ENCODE measurements at regions not wholly inside any gene's neighbourhood (a gene's known extent, or its start where the extent isn't known, plus 50 kb on each side); places are given as distances from the start of the nearest gene placed in this dataset.

DNA sequence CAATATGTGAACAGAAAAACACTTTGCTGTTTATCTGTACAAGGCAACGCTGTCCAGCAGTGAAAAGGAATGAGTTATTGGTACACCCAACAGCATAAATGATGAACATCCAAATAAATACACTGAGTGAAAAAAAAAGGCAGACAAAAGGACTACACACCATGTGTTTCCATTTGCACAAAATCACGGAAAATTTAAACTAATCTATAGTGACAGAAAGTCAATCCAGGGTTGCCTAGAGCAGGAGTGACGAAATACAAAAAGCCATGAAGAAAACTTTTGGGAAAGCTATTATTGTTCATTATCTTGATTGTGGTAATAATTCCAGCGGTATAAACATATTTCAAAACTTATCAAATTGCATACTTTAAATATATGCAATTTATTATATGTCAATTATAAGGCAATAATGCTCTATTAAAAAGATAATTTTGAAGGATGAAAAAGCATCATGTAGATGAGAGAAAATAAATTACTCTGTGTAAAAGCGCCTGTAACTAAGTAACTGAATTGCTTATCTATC lies 578.0 kb upstream of the TMEM132C start:
- Histone ChIP-seq H3K23ac (ENCODE audit: insufficient read length, low read depth, low read length) (no peak overlapping the region), H2BK5ac (ENCODE audit: insufficient read length, low read length) (no peak overlapping the region), H3K56ac (ENCODE audit: insufficient read length, low read depth, low read length) (no peak overlapping the region), H4K91ac (ENCODE audit: insufficient read length, low read depth, low read length) (no peak overlapping the region), H3K79me1 (ENCODE audit: insufficient read depth, low read depth, low read length, poor library complexity, severe bottlenecking) (no peaks in the 10 kb centered on the region), H2BK12ac (ENCODE audit: insufficient read length, low read depth, low read length) (no peak overlapping the region), H3K9me3 (ENCODE audit: control insufficient read depth, low read depth, low read length) (no peaks in the 10 kb centered on the region), H4K5ac (ENCODE audit: insufficient read length, low read depth, low read length) (no peak overlapping the region), H3K27ac (ENCODE audit: insufficient read length, low read depth, low read length) (no peak overlapping the region), H2AK5ac (ENCODE audit: insufficient read length, low read length) (no peak overlapping the region), H4K20me1 (ENCODE audit: control insufficient read depth, insufficient read depth, insufficient read length) (no peaks in the 10 kb centered on the region), H2BK15ac (ENCODE audit: low read depth, low read length) (no peak overlapping the region), H3T11ph (ENCODE audit: low read length) (no peak overlapping the region), H4K8ac (replicated peaks; ENCODE audit: insufficient read length, low read depth, low read length) (no peak overlapping the region), H2AFZ (ENCODE audit: low read length) (no peak overlapping the region), H3K27me3 (ENCODE audit: insufficient read depth, low read length) (no peaks in the 10 kb centered on the region), H3K79me2 (ENCODE audit: insufficient read depth, low read length) (no peaks in the 10 kb centered on the region), H2BK120ac (ENCODE audit: low read depth, low read length, poor library complexity, severe bottlenecking) (no peak overlapping the region), H3K23me2 (ENCODE audit: insufficient read length, low read depth, low read length, poor library complexity, severe bottlenecking) (no peaks in the 10 kb centered on the region), H3K4me2 (ENCODE audit: insufficient read depth, insufficient read length, low read length) (no peak overlapping the region), H2BK20ac (ENCODE audit: low read depth, low read length, poor library complexity, severe bottlenecking) (no peak overlapping the region), H3K4me1 (ENCODE audit: insufficient read depth, low read length) (no peaks in the 10 kb centered on the region), H3K9ac (ENCODE audit: extremely low read depth, insufficient read length, low read length) (no peak overlapping the region), H3K14ac (ENCODE audit: insufficient read depth, low read length) (no peak overlapping the region), H3K18ac (ENCODE audit: insufficient read length, low read depth, low read length) (no peak overlapping the region), H3K4ac (ENCODE audit: low read depth, low read length) (no peak overlapping the region)
- Mint-ChIP-seq H3K27me3 (ENCODE audit: low read depth) (no peaks in the 10 kb centered on the region), H3K4me3 (no peak overlapping the region), H3K4me1 (peaks cover 28 to 32% of the 10 kb centered on the region in 2 experiments), H3K36me3 (ENCODE audit: insufficient read depth in 1 of 3, low read depth in 3 of 3) (peaks cover 3 to 15% (median 8%) of the 10 kb centered on the region in 3 experiments; a peak in 5 of 7 replicates), H3K27ac (no peak overlapping the region; a peak in 1 of 7 replicates), H3K9me3 (peaks cover 8 to 12% of the 10 kb centered on the region in 2 experiments)
- no peak for DNase-seq
- WGBS (ENCODE audit: extremely low coverage, insufficient read length, low lambda C conversion rate): no CpG with 5 or more reads among the region's 5 CpGs
- no peak for TF ChIP-seq CTCF (conservative IDR thresholded peaks at IDR 0.05)

Measured in H9 (cell line).